ENCODE measurements at regions not wholly inside any gene's neighbourhood (a gene's known extent, or its start where the extent isn't known, plus 50 kb on each side); places are given as distances from the start of the nearest gene placed in this dataset.
"Not testable (repeated sequence)": the region's sequence is repeated elsewhere in the genome, so short reads cannot be mapped to it uniquely, and the experiment has no call there.

DNA sequence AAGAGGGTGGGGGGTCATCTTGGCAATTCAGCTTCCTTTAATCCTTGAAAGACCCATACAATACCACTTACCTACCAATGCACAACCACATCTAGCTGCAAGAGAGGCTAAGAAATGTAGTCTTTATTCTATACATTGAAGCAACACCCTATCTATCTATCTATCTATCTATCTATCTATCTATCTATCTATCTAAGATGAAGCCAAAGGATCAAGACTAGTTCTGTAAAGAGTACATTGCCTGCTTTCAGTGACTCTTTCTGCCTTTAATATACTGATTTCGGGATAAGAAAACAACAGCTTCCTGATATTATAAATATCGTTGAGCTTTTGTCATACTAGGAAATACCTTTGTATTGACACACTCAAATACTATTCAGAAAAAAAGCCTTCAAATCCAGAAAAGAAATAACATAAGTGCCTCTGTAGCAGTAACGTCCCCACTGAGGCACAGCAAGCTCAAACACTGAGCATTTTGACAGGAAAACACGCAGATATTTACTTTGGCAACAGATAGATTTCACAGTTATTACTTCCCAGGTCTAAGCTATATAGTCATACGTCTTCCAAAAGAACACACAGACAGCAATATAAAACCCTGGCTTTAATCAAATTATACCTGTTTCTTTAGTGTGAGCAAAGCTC lies 139.4 kb upstream of the SERTAD2 start:
- intact Hi-C loops (cut with micrococcal nuclease), result no loop called here

GRCh38 chr2:64793701-64794100 lies 140.0 kb upstream of the SERTAD2 start:
- intact Hi-C loops (cut with micrococcal nuclease), result no loop called here

DNA sequence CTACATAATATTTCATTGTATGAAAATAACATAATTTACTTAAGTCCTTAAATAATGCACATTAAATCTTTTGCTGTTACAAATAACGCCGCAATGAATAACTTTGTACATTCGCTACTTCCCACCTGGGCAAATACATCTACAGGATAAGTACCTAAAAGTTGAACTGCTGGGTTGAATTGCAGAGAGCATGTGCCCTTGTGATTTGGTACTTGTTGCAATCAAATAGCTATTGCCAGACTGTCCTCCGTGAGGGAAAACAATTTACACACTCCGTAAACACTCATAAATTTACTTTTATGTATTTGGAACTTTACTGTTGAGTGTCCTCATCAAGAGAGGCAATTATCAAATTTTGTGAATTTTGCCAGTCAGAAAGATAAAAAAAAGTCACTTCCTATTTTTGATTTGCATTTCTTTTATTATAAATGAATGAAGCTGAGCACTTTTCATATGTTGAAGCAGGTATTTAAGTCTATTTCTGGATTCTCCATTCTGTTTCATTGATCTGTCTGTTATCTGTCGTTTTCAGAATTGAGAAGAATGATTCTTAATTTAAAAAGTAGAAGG lies 140.8 kb upstream of the SERTAD2 start:
- intact Hi-C loops (cut with micrococcal nuclease), result no loop called here

- intact Hi-C loops (cut with micrococcal nuclease), result no loop called here
Observed at GRCh38 chr2:64795024-64795592, 141.4 kb upstream of the SERTAD2 start.

- intact Hi-C loops (cut with micrococcal nuclease), result no loop called here
Observed at GRCh38 chr2:64796926-64797325, 143.2 kb upstream of the SERTAD2 start.

- intact Hi-C loops (cut with micrococcal nuclease), result no loop called here
Observed at GRCh38 chr2:64797881-64798575, 144.3 kb upstream of the SERTAD2 start.

GRCh38 chr2:64799592-64800252 lies 146.0 kb upstream of the SERTAD2 start:
- intact Hi-C loops (cut with micrococcal nuclease), result no loop called here

DNA sequence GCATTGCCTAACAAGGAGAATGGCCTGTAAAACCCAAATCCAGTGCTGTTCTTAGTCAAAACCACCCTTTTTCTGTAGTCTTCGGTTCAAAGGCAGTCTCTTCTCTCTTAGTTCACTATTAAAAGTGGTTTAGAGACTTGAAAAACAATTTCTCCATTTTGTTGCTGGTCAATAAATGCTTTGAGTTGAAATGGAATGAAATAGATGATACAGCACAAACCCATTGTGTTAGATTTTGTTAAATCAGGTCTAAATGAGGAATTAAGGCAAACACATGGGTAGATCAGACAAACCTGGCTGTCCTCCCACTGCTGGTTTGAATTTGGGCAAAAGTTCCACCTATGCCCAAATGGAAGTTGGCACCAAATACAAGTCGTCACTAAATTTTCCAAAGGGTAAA lies 150.1 kb upstream of the SERTAD2 start:
- intact Hi-C loops (cut with micrococcal nuclease), result no loop called here

DNA sequence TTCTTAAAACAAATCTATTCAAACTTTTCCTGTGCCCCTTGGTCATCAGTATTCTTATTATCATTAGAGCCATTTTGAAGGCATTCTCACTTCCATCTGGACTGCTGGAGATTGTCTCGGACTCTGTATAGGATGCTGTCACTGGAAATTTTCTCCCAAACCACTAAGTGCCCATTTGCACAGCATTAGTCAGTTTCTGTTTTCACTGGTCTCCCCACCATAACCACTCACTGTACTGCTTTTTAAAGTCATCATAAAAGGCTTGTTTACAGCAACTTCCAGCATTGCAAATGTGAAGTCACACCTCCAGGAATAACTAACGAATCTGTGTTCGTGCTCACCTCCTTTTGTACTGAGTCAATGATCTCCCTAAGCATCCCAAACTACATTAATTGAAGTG lies 150.9 kb upstream of the SERTAD2 start:
- intact Hi-C loops (cut with micrococcal nuclease), result no loop called here

DNA sequence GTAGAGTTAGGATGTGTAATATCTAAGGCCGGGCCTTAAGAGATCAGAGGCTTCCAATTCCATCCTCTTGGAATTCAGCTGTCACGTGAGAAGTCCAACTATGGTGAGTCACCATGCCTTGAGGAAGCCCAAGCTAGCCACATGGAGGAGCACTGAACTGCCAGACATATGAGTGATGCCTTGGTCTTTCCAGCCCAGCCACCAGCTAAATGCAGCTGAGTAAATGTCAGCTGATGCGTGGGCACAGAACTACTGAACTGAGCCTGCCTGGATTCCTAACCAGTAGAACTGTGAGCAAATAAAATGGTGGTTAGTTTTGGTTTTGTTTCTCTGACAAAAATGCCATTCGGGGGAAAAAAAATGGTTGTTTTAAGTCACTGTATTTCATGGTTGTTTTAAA lies 153.7 kb upstream of the SERTAD2 start:
- intact Hi-C loops (cut with micrococcal nuclease), result no loop called here

- intact Hi-C loops (cut with micrococcal nuclease), result no loop called here
Observed at GRCh38 chr2:64808092-64808491, 154.4 kb upstream of the SERTAD2 start.

DNA sequence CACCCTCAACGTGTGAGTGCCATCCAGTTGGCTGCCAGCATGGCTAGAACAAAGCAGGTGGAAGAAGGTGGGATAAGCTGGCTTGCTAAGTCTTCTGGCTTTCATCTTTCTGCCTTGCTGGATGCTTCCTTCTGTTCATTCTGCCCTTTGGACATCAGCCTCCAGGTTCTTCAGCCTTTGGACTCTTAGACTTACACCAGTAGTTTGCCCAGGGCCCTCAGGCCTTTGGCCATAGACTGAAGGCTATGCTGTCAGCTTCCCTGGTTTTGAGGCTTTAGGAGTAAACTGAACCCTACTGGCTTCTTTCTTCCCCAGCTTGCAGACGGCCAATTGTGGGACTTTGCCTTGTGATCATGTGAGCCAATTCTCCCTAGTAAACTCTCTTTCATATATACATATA lies 155.0 kb upstream of the SERTAD2 start:
- intact Hi-C loops (cut with micrococcal nuclease), result no loop called here

DNA sequence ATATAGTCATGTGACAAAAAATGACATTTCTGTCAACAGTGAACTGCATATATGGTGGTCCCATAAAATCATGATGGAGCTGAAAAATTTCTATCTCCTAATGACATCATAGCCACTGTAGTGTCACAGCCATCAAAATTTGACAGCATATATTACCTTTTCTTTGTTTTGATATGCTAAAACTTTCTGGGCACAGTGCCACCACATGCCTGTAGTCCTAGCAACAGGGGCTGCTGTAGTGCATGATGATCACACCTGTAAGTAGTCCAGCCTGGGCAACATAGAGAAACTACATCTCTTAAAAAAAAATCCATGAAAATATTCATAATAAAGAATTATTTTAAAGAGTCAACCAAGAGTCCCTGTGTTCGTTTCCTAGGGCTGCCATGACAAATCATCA lies 155.5 kb upstream of the SERTAD2 start:
- intact Hi-C loops (cut with micrococcal nuclease), result no loop called here

DNA sequence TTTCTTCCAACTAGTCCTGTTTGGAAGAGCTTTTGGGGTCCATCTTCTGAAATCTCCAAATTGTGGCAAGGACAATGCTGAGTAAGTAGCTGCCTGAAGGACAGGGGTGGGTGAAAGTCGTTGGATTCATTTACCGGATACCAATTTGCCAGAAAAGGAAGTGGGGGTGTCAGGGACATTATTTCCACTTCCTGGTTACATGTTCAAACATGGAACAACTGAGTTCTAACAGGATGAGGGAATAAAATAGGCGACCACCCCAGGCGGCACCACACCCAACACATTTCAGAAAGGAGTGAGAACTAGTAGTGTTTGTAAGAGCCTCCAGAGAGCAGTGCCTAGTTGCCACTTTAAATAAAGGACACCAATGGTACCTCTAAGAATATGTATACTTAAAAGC lies 158.6 kb upstream of the SERTAD2 start:
- intact Hi-C loops (cut with micrococcal nuclease), result no loop called here

DNA sequence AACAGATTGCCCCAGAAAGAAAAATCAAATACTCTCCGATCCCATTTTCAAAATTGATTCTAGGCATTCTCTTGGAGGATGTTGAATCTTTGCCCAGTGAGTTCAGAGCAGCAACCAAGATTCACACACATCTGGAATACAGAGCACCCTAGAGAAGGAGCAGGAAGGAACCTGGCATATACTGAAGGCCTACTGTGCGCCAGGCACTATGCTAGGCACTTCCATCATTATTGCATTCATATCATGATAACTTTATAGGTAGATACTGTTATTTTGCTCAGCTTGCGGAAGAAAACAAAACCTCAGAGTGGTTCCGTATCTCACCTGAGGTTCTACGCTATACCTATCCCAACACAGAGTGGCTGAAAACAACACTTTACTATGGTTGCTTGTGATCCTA lies 160.3 kb upstream of the SERTAD2 start:
- intact Hi-C loops (cut with micrococcal nuclease), result no loop called here

DNA sequence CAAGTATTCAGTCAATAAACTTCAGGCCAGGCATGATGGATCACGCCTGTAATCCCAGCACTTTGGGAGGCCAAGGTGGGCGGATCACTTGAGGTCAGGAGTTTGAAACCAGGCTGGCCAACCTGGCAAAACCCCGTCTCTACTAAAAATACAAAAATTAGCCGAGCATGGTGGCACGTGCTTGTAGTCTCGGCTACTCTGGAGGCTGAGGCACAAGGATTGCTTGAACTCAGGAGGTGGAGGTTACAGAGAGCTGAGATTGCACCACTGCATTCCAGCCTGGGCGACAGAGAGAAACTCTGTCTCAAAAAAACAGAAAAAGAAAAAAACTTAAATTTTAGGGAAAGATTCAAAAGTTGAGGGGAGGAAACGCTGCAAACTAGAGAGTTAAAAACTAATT lies 162.8 kb upstream of the SERTAD2 start:
- intact Hi-C loops (cut with micrococcal nuclease), result not testable (repeated sequence)

GRCh38 chr2:64817453-64817852 lies 163.7 kb upstream of the SERTAD2 start:
- intact Hi-C loops (cut with micrococcal nuclease), result no loop called here

- intact Hi-C loops (cut with micrococcal nuclease), result loop anchor here (1.0 kb wide), 1 partner anchor 7 kb away; no protein-coding TSS in a partner anchor
Observed at GRCh38 chr2:64818664-64819060, 164.9 kb upstream of the SERTAD2 start.

- intact Hi-C loops (cut with micrococcal nuclease), result loop anchor here (1.0 kb wide), 1 partner anchor 8 kb away; no protein-coding TSS in a partner anchor
Observed at GRCh38 chr2:64819361-64819760, 165.6 kb upstream of the SERTAD2 start.

DNA sequence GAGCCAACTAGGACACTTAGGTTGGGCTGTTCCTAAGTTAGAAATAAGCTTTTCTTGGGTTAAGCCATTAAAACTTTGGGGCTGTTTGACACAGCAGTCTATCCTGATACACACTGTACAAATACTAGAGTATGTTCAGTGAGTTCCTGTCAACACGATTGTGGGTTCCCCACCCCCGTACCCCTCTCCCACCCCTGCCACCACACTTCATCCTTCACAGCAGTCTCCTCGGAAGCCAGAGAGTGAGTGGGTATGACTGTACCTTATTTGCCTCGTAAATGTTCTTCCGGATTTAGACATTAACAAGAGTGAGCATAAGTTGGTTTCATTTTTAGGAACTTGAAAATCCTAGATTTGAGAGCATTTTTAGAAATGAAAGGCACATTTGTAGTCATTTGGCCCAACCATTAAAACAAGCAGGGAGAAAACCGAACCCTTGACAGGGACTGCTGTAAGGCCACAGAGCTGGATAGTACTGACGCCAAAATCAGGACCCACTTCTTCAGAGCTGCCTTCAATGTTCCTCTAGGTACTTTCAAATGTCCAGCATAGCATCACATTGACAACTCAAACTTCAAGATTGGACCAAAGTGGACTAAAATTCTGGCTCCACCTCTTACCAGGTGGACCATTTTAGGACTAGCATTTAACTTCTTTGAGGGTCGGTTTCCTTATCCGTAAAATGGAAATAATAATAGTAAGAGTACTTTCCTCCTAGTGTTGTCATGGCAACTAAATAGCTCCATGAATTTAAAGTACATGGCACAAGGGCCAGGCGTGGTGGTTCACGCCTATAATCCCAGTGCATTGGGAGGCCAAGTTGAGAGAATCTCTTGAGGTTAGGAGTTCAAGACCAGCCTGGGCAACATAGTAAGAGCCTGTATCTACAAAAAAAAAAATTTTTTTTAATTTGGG lies 166.3 kb upstream of the SERTAD2 start:
- intact Hi-C loops (cut with micrococcal nuclease), result loop anchor here (1.0 kb wide), 4 partner anchors 9 to 69 kb away; no protein-coding TSS in a partner anchor

GRCh38 chr2:64820901-64821300 lies 167.2 kb upstream of the SERTAD2 start:
- intact Hi-C loops (cut with micrococcal nuclease), result loop anchor here (1.0 kb wide), 3 partner anchors 10 to 70 kb away; no protein-coding TSS in a partner anchor

Measured in T-helper 1 cell treated with Interleukin-12 subunit alpha and Interleukin-12 subunit beta and Interleukin-4 antibody, amounts not matched to agents 30 ng/mL and 1 ng/mL, for 36 hours (primary cell).